ENCODE measurements at regions not wholly inside any gene's neighbourhood (a gene's known extent, or its start where the extent isn't known, plus 50 kb on each side); places are given as distances from the start of the nearest gene placed in this dataset.

GRCh38 chr1:47572731-47573430, 135.0 kb downstream of the FOXD2 start:
- no peak for TF ChIP-seq POLR2A (IDR thresholded peaks at IDR 0.05)
- TF ChIP-seq, protein P1, sequence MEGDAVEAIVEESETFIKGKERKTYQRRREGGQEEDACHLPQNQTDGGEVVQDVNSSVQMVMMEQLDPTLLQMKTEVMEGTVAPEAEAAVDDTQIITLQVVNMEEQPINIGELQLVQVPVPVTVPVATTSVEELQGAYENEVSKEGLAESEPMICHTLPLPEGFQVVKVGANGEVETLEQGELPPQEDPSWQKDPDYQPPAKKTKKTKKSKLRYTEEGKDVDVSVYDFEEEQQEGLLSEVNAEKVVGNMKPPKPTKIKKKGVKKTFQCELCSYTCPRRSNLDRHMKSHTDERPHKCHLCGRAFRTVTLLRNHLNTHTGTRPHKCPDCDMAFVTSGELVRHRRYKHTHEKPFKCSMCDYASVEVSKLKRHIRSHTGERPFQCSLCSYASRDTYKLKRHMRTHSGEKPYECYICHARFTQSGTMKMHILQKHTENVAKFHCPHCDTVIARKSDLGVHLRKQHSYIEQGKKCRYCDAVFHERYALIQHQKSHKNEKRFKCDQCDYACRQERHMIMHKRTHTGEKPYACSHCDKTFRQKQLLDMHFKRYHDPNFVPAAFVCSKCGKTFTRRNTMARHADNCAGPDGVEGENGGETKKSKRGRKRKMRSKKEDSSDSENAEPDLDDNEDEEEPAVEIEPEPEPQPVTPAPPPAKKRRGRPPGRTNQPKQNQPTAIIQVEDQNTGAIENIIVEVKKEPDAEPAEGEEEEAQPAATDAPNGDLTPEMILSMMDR (IDR thresholded peaks at IDR 0.05), result no peak
